Right lobe of liver (tissue), 4 donors: ENCODE measurements at regions not wholly inside any gene's neighbourhood (a gene's known extent, or its start where the extent isn't known, plus 50 kb on each side); places are given as distances from the start of the nearest gene placed in this dataset.

Experiments used
- POLR2A ChIP-seq: fragments of 450-650 bp; IDR thresholded peaks from one replicate; pipeline ENCODE4 v1.6.1; 2017; ENCODE audit warnings: antibody characterized with exemption, mild to moderate bottlenecking
- TF ChIP-seq, protein P1 (sequence below), 4 donors: fragments of 200-600 bp in 3 of 4; fragments of 450-650 bp in 1 of 4; IDR thresholded peaks; one replicate each; pipeline versions ENCODE4 v1.5.1 to v1.8.0; 2016 to 2022; ENCODE audit warnings: antibody characterized with exemption in 4 of 4, mild to moderate bottlenecking in 2 of 4
- donor health status: DM: no; HTN: no; CAD: no.
- donor health status: DM: no; HTN: no; CAD: no.
- donor health status: DM: no; HTN: yes; CAD: no.

DNA sequence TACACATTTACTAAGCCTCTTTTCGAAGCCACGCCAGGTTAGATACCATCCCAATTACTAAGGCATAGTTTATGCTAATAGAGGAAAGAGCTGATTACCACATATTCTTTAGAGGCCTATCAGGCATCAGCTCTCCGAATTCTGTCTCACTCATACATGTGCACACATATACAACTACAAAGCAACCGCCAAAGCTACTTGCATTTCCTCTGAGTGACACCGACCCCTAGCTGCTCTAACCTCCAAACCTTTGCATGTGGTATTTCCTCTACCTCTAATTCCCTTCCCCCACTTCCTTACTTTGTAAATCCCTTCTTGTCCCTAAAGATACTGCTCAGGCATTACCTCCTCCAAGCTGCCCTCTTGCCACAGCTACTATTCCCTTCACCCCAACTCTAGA is 107.2 kb downstream of the DUSP6 start:
- TF ChIP-seq, protein P1, sequence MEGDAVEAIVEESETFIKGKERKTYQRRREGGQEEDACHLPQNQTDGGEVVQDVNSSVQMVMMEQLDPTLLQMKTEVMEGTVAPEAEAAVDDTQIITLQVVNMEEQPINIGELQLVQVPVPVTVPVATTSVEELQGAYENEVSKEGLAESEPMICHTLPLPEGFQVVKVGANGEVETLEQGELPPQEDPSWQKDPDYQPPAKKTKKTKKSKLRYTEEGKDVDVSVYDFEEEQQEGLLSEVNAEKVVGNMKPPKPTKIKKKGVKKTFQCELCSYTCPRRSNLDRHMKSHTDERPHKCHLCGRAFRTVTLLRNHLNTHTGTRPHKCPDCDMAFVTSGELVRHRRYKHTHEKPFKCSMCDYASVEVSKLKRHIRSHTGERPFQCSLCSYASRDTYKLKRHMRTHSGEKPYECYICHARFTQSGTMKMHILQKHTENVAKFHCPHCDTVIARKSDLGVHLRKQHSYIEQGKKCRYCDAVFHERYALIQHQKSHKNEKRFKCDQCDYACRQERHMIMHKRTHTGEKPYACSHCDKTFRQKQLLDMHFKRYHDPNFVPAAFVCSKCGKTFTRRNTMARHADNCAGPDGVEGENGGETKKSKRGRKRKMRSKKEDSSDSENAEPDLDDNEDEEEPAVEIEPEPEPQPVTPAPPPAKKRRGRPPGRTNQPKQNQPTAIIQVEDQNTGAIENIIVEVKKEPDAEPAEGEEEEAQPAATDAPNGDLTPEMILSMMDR (IDR thresholded peaks at IDR 0.05): no peak
- no peak for TF ChIP-seq POLR2A
